ENCODE measurements at regions not wholly inside any gene's neighbourhood (a gene's known extent, or its start where the extent isn't known, plus 50 kb on each side); places are given as distances from the start of the nearest gene placed in this dataset.

- RAD21 ChIA-PET (ENCODE audit: low non-redundant PET in 1 of 2, low total read pairs in 2 of 2, uncharacterized antibody in 2 of 2, unreplicated experiment in 2 of 2) = no interaction called here
- Histone ChIP-seq H3K4me1 (ENCODE audit: control insufficient read depth in 1 of 2, insufficient read depth in 2 of 2, low read length in 2 of 2) (no peaks in the 10 kb centered on the region), H2AFZ (ENCODE audit: low read depth, low read length, poor library complexity, severe bottlenecking) (no peak overlapping the region), H4K20me1 (ENCODE audit: insufficient read depth) (no peaks in the 10 kb centered on the region), H3K36me3 (ENCODE audit: control insufficient read depth in 1 of 2, insufficient read depth in 2 of 2, low read length in 2 of 2) (no peaks in the 10 kb centered on the region), H3K79me2 (ENCODE audit: insufficient read depth, low read length) (no peaks in the 10 kb centered on the region), H3K4me3 (replicated peaks in 1 of 2; ENCODE audit: low read depth in 1 of 2, low read length in 2 of 2) (no peak overlapping the region), H3K9ac (ENCODE audit: low read length) (no peak overlapping the region), H3K9me2 (ENCODE audit: insufficient read depth) (no peaks in the 10 kb centered on the region), H3K4me2 (ENCODE audit: low read length) (no peak overlapping the region), H3K9me3 (ENCODE audit: control insufficient read depth in 1 of 2, insufficient read depth in 1 of 2, low read depth in 1 of 2, low read length in 2 of 2) (no peaks in the 10 kb centered on the region), H3K27me3 (ENCODE audit: insufficient read depth, low read length) (no peaks in the 10 kb centered on the region), H3K27ac (ENCODE audit: low read depth, low read length) (no peak overlapping the region)
- intact Hi-C loops (cut with micrococcal nuclease) = no loop called here
- TF ChIP-seq EZH2 (IDR thresholded peaks at IDR 0.05) (no peak), POLR2A (IDR thresholded peaks at IDR 0.05; ENCODE audit: borderline replicate concordance, extremely low read depth, insufficient read depth, insufficient read length) (no peak), CBX3 (IDR thresholded peaks at IDR 0.05; ENCODE audit: low read depth) (no peak), SIN3A (IDR thresholded peaks at IDR 0.05; ENCODE audit: low read depth) (no peak)
- CTCF ChIA-PET = no interaction called here
- POLR2A ChIA-PET = no interaction called here
- ATAC-seq = no peak
- DNase-seq (ENCODE audit: low read depth, low spot score) = no peak
- BruUV-seq (replicated peaks) = no TSS peak
Measured at GRCh38 chr3:29214009-29214658, 66.7 kb upstream of the RBMS3 start.

DNA sequence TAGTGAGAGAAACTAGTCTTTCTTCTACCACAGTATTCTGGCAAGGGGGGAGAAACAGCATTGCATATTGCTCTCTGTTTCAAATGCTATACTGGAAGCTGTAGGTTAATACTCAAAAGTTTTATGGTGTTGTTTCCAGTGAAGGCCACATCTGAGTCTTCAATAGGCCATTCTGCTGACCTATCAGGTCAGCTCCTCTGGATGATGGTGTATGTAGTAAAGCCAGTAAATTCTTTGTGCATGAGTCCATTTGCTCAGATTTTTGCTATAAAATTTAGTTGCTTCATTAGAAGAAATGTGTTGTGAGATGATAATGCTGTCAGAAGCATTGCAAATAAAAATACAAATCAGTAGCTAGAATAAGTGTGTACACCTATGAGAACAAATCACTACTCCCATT lies 64.9 kb upstream of the RBMS3 start:
- H3K27me3 ChIP-seq (ENCODE audit: insufficient read depth, low read length) = no peaks in the 10 kb centered on the region
- intact Hi-C loops (cut with micrococcal nuclease) = no loop called here
- no peak for ATAC-seq
- DNase-seq (ENCODE audit: low read depth, low spot score) = no peak
- no peak overlapping the region for H3K4me3 ChIP-seq (replicated peaks in 1 of 2; ENCODE audit: low read depth in 1 of 2, low read length in 2 of 2)
- no peaks in the 10 kb centered on the region for H3K4me1 ChIP-seq (ENCODE audit: control insufficient read depth in 1 of 2, insufficient read depth in 2 of 2, low read length in 2 of 2)
- no peak overlapping the region for H3K27ac ChIP-seq (ENCODE audit: low read depth, low read length)
- no peaks in the 10 kb centered on the region for H3K9me2 ChIP-seq (ENCODE audit: insufficient read depth)
- no peaks in the 10 kb centered on the region for H3K9me3 ChIP-seq (ENCODE audit: control insufficient read depth in 1 of 2, insufficient read depth in 1 of 2, low read depth in 1 of 2, low read length in 2 of 2)
- no peaks in the 10 kb centered on the region for H4K20me1 ChIP-seq (ENCODE audit: insufficient read depth)
- POLR2A ChIA-PET = no interaction called here
- no peaks in the 10 kb centered on the region for H3K36me3 ChIP-seq (ENCODE audit: control insufficient read depth in 1 of 2, insufficient read depth in 2 of 2, low read length in 2 of 2)
- no peak overlapping the region for H2AFZ ChIP-seq (ENCODE audit: low read depth, low read length, poor library complexity, severe bottlenecking)
- H3K9ac ChIP-seq (ENCODE audit: low read length) = no peak overlapping the region
- H3K79me2 ChIP-seq (ENCODE audit: insufficient read depth, low read length) = no peaks in the 10 kb centered on the region
- RAD21 ChIA-PET (ENCODE audit: low non-redundant PET in 1 of 2, low total read pairs in 2 of 2, uncharacterized antibody in 2 of 2, unreplicated experiment in 2 of 2) = no interaction called here
- TF ChIP-seq POLR2AphosphoS5 (IDR thresholded peaks at IDR 0.05; ENCODE audit: low read depth, low read length) (no peak), EZH2 (IDR thresholded peaks at IDR 0.05) (no peak), SRF (IDR thresholded peaks at IDR 0.05; ENCODE audit: low read depth) (no peak)
- no peak overlapping the region for H3K4me2 ChIP-seq (ENCODE audit: low read length)
- CTCF ChIA-PET = no interaction called here
- no TSS peak for BruUV-seq (replicated peaks)

Measured in HCT116 (cell line).